Erythroblast (primary cell): ENCODE measurements at regions not wholly inside any gene's neighbourhood (a gene's known extent, or its start where the extent isn't known, plus 50 kb on each side); places are given as distances from the start of the nearest gene placed in this dataset.

Source experiments
- GATA1 ChIP-seq: IDR thresholded peaks from 2 replicates; pipeline ENCODE4 v1.6.1; 2011; ENCODE audit warnings: low read depth, mild to moderate bottlenecking, control low read depth, low read length, moderate library complexity
- POLR2A ChIP-seq: IDR thresholded peaks from 2 replicates; pipeline ENCODE4 v1.6.1; 2011; ENCODE audit warnings: mild to moderate bottlenecking, low read length

- no peak for TF ChIP-seq POLR2A
- no peak for TF ChIP-seq GATA1
These were observed 309.2 kb downstream of the BCOR start for GRCh38 chrX:39788521-39788920.
